Fibroblast of pulmonary artery (primary cell): ENCODE measurements at regions not wholly inside any gene's neighbourhood (a gene's known extent, or its start where the extent isn't known, plus 50 kb on each side); places are given as distances from the start of the nearest gene placed in this dataset.

Experiments used
- DNase-seq: peaks from one replicate; pipeline ENCODE4 v3.0.0-alpha.2; 2010; ENCODE audit warnings: low read depth
- H3K4me3 ChIP-seq: replicated peaks from 2 replicates; pipeline ENCODE4 v1.5.1; 2011; ENCODE audit warnings: low read depth, mild to moderate bottlenecking, control low read depth, low read length, moderate library complexity
- TF ChIP-seq, protein P1 (sequence below): IDR thresholded peaks from 2 replicates; pipeline ENCODE4 v1.5.1; 2011; ENCODE audit warnings: mild to moderate bottlenecking, control low read depth, low read length, inconsistent platforms; ENCODE audit errors: missing control alignments

DNA sequence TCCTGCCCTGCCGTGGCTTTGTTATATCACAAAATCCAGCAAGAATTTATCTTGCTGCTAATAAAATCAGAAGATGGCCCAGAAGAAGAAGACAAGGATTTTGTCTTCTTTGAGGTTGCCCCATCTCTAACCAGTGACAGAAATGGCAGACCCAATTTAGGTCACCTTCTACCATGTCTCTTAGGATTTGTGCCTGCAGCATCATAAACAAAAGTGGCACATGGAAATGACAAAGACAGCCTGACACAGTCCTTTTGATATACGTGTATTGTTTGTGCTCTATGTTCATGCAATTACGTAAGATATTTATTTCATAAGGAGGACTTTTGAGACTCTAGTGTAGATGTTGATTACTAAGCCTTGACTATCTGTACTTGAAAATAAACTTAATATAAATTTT, 135.9 kb upstream of the TMTC4 start:
- no peak overlapping the region for H3K4me3 ChIP-seq
- DNase-seq, result no peak
- TF ChIP-seq, protein P1, sequence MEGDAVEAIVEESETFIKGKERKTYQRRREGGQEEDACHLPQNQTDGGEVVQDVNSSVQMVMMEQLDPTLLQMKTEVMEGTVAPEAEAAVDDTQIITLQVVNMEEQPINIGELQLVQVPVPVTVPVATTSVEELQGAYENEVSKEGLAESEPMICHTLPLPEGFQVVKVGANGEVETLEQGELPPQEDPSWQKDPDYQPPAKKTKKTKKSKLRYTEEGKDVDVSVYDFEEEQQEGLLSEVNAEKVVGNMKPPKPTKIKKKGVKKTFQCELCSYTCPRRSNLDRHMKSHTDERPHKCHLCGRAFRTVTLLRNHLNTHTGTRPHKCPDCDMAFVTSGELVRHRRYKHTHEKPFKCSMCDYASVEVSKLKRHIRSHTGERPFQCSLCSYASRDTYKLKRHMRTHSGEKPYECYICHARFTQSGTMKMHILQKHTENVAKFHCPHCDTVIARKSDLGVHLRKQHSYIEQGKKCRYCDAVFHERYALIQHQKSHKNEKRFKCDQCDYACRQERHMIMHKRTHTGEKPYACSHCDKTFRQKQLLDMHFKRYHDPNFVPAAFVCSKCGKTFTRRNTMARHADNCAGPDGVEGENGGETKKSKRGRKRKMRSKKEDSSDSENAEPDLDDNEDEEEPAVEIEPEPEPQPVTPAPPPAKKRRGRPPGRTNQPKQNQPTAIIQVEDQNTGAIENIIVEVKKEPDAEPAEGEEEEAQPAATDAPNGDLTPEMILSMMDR, result no peak

DNA sequence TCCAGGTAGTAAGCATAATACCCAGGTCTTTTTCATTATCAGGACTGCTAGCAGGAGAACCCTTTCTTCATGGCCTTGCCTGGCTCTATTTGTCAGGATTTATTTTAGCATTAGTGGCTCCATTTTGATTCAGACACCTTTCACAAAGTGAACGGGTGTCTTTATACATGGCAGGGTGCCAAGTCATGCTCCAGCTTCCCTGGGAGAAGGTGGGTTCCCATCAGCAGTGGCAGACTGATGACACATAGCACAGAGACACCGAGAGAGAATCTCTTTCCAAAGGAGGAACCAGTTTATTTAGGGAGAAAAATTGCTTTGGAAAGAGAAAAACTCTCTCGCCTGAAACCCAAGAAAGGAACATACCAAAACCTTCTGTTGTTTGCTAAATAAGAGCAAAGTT, 135.3 kb upstream of the TMTC4 start:
- TF ChIP-seq, protein P1, result no peak
- DNase-seq, result no peak
- no peak overlapping the region for H3K4me3 ChIP-seq

DNA sequence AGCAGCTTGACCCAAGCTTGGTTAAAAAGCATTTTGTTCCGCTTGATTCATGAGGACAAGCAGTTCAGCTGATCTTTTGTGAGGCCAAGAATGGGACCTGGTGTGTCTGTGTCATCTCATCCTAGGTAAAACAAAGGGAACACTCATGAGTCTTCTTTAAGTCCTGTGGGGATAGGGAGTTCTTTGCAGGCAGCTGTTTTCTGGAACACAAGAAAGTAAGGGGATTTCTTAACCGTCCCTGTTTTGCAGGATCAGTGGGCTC, 134.5 kb upstream of the TMTC4 start:
- DNase-seq, result no peak
- TF ChIP-seq, protein P1, result no peak
- no peak overlapping the region for H3K4me3 ChIP-seq

DNA sequence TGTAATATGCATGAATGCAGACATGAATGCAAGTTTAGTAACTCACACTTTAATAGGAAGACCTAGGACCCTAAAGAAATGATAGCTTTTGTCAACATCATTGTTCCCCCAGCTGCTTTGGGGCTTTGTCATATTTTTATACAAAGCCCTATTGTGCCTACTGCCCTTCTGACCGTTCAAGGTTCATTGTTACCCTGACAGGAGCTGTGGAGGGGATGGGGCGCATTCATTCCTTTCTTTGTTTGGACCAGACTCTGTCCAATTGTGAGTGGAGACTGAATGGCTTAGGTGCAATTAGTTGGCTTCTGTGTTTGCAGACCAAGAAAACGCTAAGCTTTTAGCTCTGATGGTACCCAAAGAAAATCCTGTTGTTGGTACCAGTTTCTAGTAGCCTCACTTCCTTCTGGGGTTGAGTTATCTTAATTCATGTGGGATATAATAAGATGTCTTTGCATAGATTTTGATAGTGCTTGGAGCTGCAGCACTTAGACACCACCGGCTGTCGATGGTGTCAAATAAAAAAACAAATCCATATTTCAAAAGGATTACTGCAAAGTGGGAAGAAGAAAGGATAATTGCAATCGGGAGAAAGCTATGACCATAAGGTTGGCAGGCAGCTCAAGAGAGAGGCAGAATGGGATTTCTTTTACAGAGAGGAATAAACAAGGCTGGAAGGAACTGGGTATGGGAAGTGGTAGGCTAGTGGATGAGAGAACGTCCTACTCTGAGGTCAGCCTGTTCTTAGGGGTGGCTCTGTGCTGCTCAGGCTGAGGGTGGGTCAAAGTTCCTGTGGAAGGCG, 133.9 kb upstream of the TMTC4 start:
- no peak overlapping the region for H3K4me3 ChIP-seq
- DNase-seq, result no peak
- TF ChIP-seq, protein P1, result no peak

DNA sequence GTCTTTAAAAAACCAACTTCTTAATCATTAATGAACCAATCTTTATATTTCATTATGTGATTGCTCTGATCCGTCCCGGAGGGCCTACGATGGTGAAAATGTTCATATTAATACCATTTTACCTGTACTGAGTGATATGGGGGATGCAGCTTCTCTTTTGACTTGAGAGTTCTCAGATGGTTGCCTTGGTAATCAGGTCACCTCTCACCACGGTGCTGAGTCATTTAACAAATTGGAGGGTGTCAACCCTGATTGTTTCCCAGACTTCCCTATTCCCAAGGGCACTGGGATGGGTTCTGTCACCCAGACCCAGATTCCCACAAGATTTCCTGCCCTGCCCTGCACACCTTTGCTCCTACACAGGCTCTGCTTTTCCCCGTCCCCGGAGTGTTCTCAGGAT, 128.5 kb upstream of the TMTC4 start:
- TF ChIP-seq, protein P1, result no peak
- DNase-seq, result no peak
- no peak overlapping the region for H3K4me3 ChIP-seq

DNA sequence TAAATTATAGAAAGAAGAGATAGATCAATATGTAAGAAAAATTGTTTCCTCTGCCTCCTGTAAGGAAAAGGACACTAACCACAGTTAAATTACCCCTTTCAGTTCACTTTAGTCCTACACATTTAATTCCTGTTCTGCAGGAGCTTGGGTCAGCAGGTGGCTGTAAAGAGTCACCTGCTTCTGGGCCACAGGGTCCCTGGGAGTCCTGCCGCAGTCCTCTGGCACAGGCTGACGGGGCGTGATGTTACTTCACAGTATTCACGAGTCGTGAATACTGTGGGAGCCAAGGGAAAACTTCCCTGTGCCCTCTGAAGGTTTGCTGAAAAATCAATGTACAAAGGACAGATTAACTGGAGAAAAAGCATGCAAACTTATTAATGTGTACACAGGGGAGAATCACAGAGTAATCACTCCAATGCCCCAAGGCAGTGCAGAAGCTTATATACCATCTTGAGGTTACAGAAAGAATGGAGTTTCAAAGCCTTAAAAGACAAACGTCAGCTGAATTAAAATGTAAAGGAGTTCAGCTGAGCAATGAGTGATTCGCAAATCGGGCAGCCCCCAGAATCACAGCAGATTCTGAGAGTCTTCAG, 125.8 kb upstream of the TMTC4 start:
- no peak for DNase-seq
- TF ChIP-seq, protein P1, result no peak
- no peak overlapping the region for H3K4me3 ChIP-seq
